GM18511 (cell line): ENCODE measurements at regions not wholly inside any gene's neighbourhood (a gene's known extent, or its start where the extent isn't known, plus 50 kb on each side); places are given as distances from the start of the nearest gene placed in this dataset.

Experiments used
- ATAC-seq: cut with Tn5 transposase; IDR thresholded peaks from one replicate; pipeline ENCODE4 v1.9.1; 2021; ENCODE audit warnings: mild to moderate bottlenecking, moderate library complexity; ENCODE audit not compliant: unreplicated experiment

GRCh38 chr11:32531528-32531927, 52.1 kb upstream of the EIF3M start:
- ATAC-seq: no peak

GRCh38 chr11:32529994-32530588, 53.5 kb upstream of the EIF3M start:
- peak; percentile 99 for ATAC-seq

GRCh38 chr11:32527261-32528175, 56.1 kb upstream of the EIF3M start:
- ATAC-seq: no peak

- no peak for ATAC-seq
Measured at GRCh38 chr11:32526760-32527159, 56.9 kb upstream of the EIF3M start.

GRCh38 chr11:32511926-32512325, 71.7 kb upstream of the EIF3M start:
- ATAC-seq: no peak

GRCh38 chr11:32510039-32510438, 73.6 kb upstream of the EIF3M start:
- no peak for ATAC-seq

- ATAC-seq: no peak
Measured at GRCh38 chr11:32508780-32509179, 73.4 kb upstream of the WT1 start.

- ATAC-seq: no peak
Measured at GRCh38 chr11:32500001-32500400, 64.7 kb upstream of the WT1 start.

GRCh38 chr11:32497951-32498350, 62.6 kb upstream of the WT1 start:
- ATAC-seq: no peak

- ATAC-seq: no peak
Measured at GRCh38 chr11:32494629-32495028, 59.3 kb upstream of the WT1 start.

GRCh38 chr11:32489464-32489863, 54.1 kb upstream of the WT1 start:
- no peak for ATAC-seq

- no peak for ATAC-seq
Measured at GRCh38 chr11:32487270-32487669, 51.9 kb upstream of the WT1 start.

GRCh38 chr11:32485733-32486132, 50.4 kb upstream of the WT1 start:
- ATAC-seq: no peak
